Nephron progenitor cell (in vitro differentiated cells): ENCODE measurements at regions not wholly inside any gene's neighbourhood (a gene's known extent, or its start where the extent isn't known, plus 50 kb on each side); places are given as distances from the start of the nearest gene placed in this dataset.
"Not testable (repeated sequence)": the region's sequence is repeated elsewhere in the genome, so short reads cannot be mapped to it uniquely, and the experiment has no call there.

ENCODE experiments used
- DNase-seq: peaks from one replicate; pipeline ENCODE4 v3.0.0; 2021
- H3K27ac Mint-ChIP-seq: 2 replicates; pipeline ENCODE4 v1.8.0; 2021; ENCODE audit warnings: mild to moderate bottlenecking, moderate library complexity, mixed read lengths
- H3K27me3 Mint-ChIP-seq: 2 replicates; pipeline ENCODE4 v1.8.0; 2021; ENCODE audit warnings: mild to moderate bottlenecking, low read depth, mixed read lengths; ENCODE audit not compliant: poor library complexity
- H3K36me3 Mint-ChIP-seq: 2 replicates; pipeline ENCODE4 v1.8.0; 2021; ENCODE audit warnings: low read depth, mixed read lengths
- H3K4me1 Mint-ChIP-seq: 2 replicates; pipeline ENCODE4 v1.8.0; 2021; ENCODE audit warnings: mixed read lengths
- H3K4me3 Mint-ChIP-seq: 2 replicates; pipeline ENCODE4 v1.8.0; 2021; ENCODE audit warnings: mild to moderate bottlenecking, moderate library complexity, mixed read lengths
- H3K9me3 Mint-ChIP-seq: 2 replicates; pipeline ENCODE4 v1.8.0; 2021; ENCODE audit warnings: mild to moderate bottlenecking, moderate library complexity, mixed read lengths
- CTCF ChIP-seq: fragments of 200-600 bp; sonication (generic); IDR thresholded peaks from 2 replicates; pipeline ENCODE4 v1.5.0; 2021; ENCODE audit warnings: antibody characterized with exemption

GRCh38 chr18:54453996-54454395 lies 96.3 kb downstream of the C18orf54 start:
- Mint-ChIP-seq H3K9me3 (no peaks in the 10 kb centered on the region), H3K4me3 (no peak overlapping the region), H3K4me1 (no peaks in the 10 kb centered on the region), H3K27ac (no peak overlapping the region), H3K36me3 (no peaks in the 10 kb centered on the region), H3K27me3 (peaks cover 5% of the 10 kb centered on the region)
- no peak for TF ChIP-seq CTCF
- no peak for DNase-seq

GRCh38 chr18:54465502-54465901 lies 107.8 kb downstream of the C18orf54 start:
- no peaks in the 10 kb centered on the region for H3K27me3 Mint-ChIP-seq
- H3K4me3 Mint-ChIP-seq: no peak overlapping the region
- H3K27ac Mint-ChIP-seq: peak overlapping the region; percentile 79
- peaks cover 14% of the 10 kb centered on the region for H3K4me1 Mint-ChIP-seq
- H3K36me3 Mint-ChIP-seq: no peaks in the 10 kb centered on the region
- no peak for TF ChIP-seq CTCF
- no peak for DNase-seq
- H3K9me3 Mint-ChIP-seq: no peaks in the 10 kb centered on the region

- TF ChIP-seq CTCF: no peak
- H3K36me3 Mint-ChIP-seq: no peaks in the 10 kb centered on the region
- H3K27me3 Mint-ChIP-seq: no peaks in the 10 kb centered on the region
- no peak for DNase-seq
- H3K4me3 Mint-ChIP-seq: no peak overlapping the region
- H3K27ac Mint-ChIP-seq: no peak overlapping the region
- no peaks in the 10 kb centered on the region for H3K9me3 Mint-ChIP-seq
- H3K4me1 Mint-ChIP-seq: peaks cover 22% of the 10 kb centered on the region
These were observed 108.7 kb downstream of the C18orf54 start for GRCh38 chr18:54466248-54467005.

- peaks cover 6% of the 10 kb centered on the region for H3K4me1 Mint-ChIP-seq
- no peak for DNase-seq
- no peak overlapping the region for H3K4me3 Mint-ChIP-seq
- TF ChIP-seq CTCF: no peak
- H3K27me3 Mint-ChIP-seq: no peaks in the 10 kb centered on the region
- no peaks in the 10 kb centered on the region for H3K36me3 Mint-ChIP-seq
- H3K27ac Mint-ChIP-seq: no peak overlapping the region
- H3K9me3 Mint-ChIP-seq: no peaks in the 10 kb centered on the region
These were observed 111.7 kb upstream of the DYNAP start for GRCh38 chr18:54479365-54479764.

- H3K4me3 Mint-ChIP-seq: no peak overlapping the region
- no peak overlapping the region for H3K27ac Mint-ChIP-seq
- peaks cover 11% of the 10 kb centered on the region for H3K4me1 Mint-ChIP-seq
- peaks cover 2% of the 10 kb centered on the region for H3K27me3 Mint-ChIP-seq
- H3K9me3 Mint-ChIP-seq: no peaks in the 10 kb centered on the region
- TF ChIP-seq CTCF: no peak
- H3K36me3 Mint-ChIP-seq: no peaks in the 10 kb centered on the region
- DNase-seq: no peak
These were observed 110.4 kb upstream of the DYNAP start for GRCh38 chr18:54480616-54481015.

- H3K36me3 Mint-ChIP-seq, DNase-seq, H3K27me3 Mint-ChIP-seq, H3K4me1 Mint-ChIP-seq, H3K9me3 Mint-ChIP-seq, H3K27ac Mint-ChIP-seq, H3K4me3 Mint-ChIP-seq: not testable (repeated sequence)
These were observed 88.6 kb upstream of the DYNAP start for GRCh38 chr18:54502451-54502850.
